ENCODE measurements at regions not wholly inside any gene's neighbourhood (a gene's known extent, or its start where the extent isn't known, plus 50 kb on each side); places are given as distances from the start of the nearest gene placed in this dataset.
A peak's percentile ranks its signal among the peaks of the same experiment; 100 is the strongest.

GRCh38 chr4:146998157-146998556, 52.5 kb upstream of the TTC29 start:
- no peak for DNase-seq (ENCODE audit: low spot score)

GRCh38 chr4:147003956-147004809, 58.5 kb upstream of the TTC29 start:
- DNase-seq (ENCODE audit: low spot score), result no peak

- no peak for DNase-seq (ENCODE audit: low spot score)
These were observed 60.6 kb upstream of the TTC29 start for GRCh38 chr4:147006229-147006628.

- DNase-seq (ENCODE audit: low spot score), result no peak
These were observed 64.2 kb upstream of the TTC29 start for GRCh38 chr4:147009875-147010274.

- no peak for DNase-seq (ENCODE audit: low spot score)
These were observed 65.7 kb upstream of the TTC29 start for GRCh38 chr4:147011411-147011810.

- no peak for DNase-seq (ENCODE audit: low spot score)
These were observed 66.5 kb upstream of the TTC29 start for GRCh38 chr4:147012059-147012707.

GRCh38 chr4:147014946-147015345, 69.3 kb upstream of the TTC29 start:
- no peak for DNase-seq (ENCODE audit: low spot score)

GRCh38 chr4:147015491-147015890, 69.8 kb upstream of the TTC29 start:
- DNase-seq (ENCODE audit: low spot score), result no peak

GRCh38 chr4:147017081-147017480, 71.4 kb upstream of the TTC29 start:
- DNase-seq (ENCODE audit: low spot score), result no peak

- peak; percentile 77 for DNase-seq (ENCODE audit: low spot score)
These were observed 73.4 kb upstream of the TTC29 start for GRCh38 chr4:147019091-147019490.

GRCh38 chr4:147020456-147020855, 74.8 kb upstream of the TTC29 start:
- DNase-seq (ENCODE audit: low spot score), result no peak

GRCh38 chr4:147025042-147025441, 79.4 kb upstream of the TTC29 start:
- DNase-seq (ENCODE audit: low spot score), result no peak

GRCh38 chr4:147029296-147029695, 83.6 kb upstream of the TTC29 start:
- no peak for DNase-seq (ENCODE audit: low spot score)

- no peak for DNase-seq (ENCODE audit: low spot score)
These were observed 88.7 kb upstream of the TTC29 start for GRCh38 chr4:147034372-147034771.

- no peak for DNase-seq (ENCODE audit: low spot score)
These were observed 91.4 kb upstream of the TTC29 start for GRCh38 chr4:147037069-147037468.

GRCh38 chr4:147039976-147040575, 94.4 kb upstream of the TTC29 start:
- no peak for DNase-seq (ENCODE audit: low spot score)

GRCh38 chr4:147040874-147041273, 95.2 kb upstream of the TTC29 start:
- DNase-seq (ENCODE audit: low spot score), result no peak

GRCh38 chr4:147041376-147041775, 95.7 kb upstream of the TTC29 start:
- no peak for DNase-seq (ENCODE audit: low spot score)

- no peak for DNase-seq (ENCODE audit: low spot score)
These were observed 96.4 kb upstream of the TTC29 start for GRCh38 chr4:147042046-147042445.

- DNase-seq (ENCODE audit: low spot score), result no peak
These were observed 98.6 kb upstream of the TTC29 start for GRCh38 chr4:147044241-147044640.

GRCh38 chr4:147049946-147050345, 104.3 kb upstream of the TTC29 start:
- DNase-seq (ENCODE audit: low spot score), result no peak

GRCh38 chr4:147050356-147050765, 104.7 kb upstream of the TTC29 start:
- DNase-seq (ENCODE audit: low spot score), result no peak

- DNase-seq (ENCODE audit: low spot score), result no peak
These were observed 106.7 kb upstream of the TTC29 start for GRCh38 chr4:147052361-147052760.

Measured in HT-29 (cell line).